ENCODE measurements at regions not wholly inside any gene's neighbourhood (a gene's known extent, or its start where the extent isn't known, plus 50 kb on each side); places are given as distances from the start of the nearest gene placed in this dataset.

DNA sequence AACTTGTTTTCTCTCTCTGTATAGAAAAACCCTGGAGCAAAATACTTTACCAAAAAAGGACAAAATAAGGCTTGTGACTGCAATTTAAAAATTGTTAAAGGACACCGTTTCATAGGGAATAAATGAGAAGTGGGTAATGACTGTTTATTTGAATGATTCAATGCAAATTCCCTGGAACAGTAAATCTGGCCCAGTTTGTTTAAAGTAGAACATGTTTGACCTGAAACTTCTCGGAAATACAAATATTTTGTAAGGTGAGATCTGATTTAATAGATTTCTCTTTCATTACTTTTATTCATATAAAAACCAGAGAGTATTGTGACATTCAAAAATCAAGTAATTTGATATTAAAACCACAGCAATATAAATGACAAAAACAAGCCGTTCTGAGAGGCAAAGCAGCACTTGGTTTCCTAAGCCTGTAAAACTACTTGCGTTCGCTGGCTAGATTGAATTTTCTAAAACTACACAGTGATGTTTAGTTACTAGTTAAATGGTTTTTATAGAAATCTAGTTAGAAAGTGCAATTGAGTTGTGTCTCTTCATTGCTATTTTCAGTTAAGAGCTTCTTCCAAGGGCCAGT lies 76.8 kb upstream of the PITRM1 start:
- Histone ChIP-seq H3K18ac (ENCODE audit: low read depth, low read length) (peak overlapping the region; percentile 95), H3K4me1 (ENCODE audit: control insufficient read depth, insufficient read depth, low read length) (peaks cover 4% of the 10 kb centered on the region), H3K79me1 (ENCODE audit: low read depth in 1 of 2, low read length in 2 of 2) (no peaks in the 10 kb centered on the region), H2AK5ac (ENCODE audit: low read depth, low read length) (0 out of 2 replicates have a peak overlapping the region, but pooled peaks have one; percentile 87), H2AK9ac (replicated peaks; ENCODE audit: low read depth, low read length, poor library complexity) (no peak overlapping the region), H3K9me1 (ENCODE audit: insufficient read depth, low read length) (peaks cover 5% of the 10 kb centered on the region), H2BK5ac (ENCODE audit: low read depth, low read length, poor library complexity, severe bottlenecking) (peak overlapping the region; percentile 81), H4K91ac (ENCODE audit: insufficient read depth, low read depth, low read length) (peak overlapping the region; percentile 67; the same call in 1 of the 2 replicates), H3K23ac (ENCODE audit: low read depth, low read length) (peak overlapping the region; percentile 39; the same call in 1 of the 2 replicates), H3K56ac (ENCODE audit: extremely low read depth, insufficient read depth, low read length) (peak overlapping the region; percentile 95), H3K9ac (ENCODE audit: low read depth, low read length) (peak overlapping the region; percentile 65), H2BK20ac (ENCODE audit: low read depth, low read length) (peak overlapping the region; percentile 93), H4K8ac (ENCODE audit: low read depth in 2 of 2, low read length in 2 of 2) (peak overlapping the region; percentile 47 to 60), H3K27me3 (ENCODE audit: control insufficient read depth, insufficient read depth, low read length) (no peaks in the 10 kb centered on the region), H3K4me3 (ENCODE audit: insufficient read depth, low read depth, low read length) (no peak overlapping the region), H3K36me3 (ENCODE audit: control insufficient read depth, insufficient read depth, low read length) (no peaks in the 10 kb centered on the region), H4K20me1 (ENCODE audit: insufficient read depth, low read length) (no peaks in the 10 kb centered on the region), H2BK120ac (ENCODE audit: low read depth, low read length) (peak overlapping the region; percentile 83), H3K14ac (replicated peaks; ENCODE audit: low read depth, low read length) (peak overlapping the region; percentile 72; the same call in 1 of the 2 replicates), H3K27ac (ENCODE audit: insufficient read depth, low read length) (peak overlapping the region; percentile 89; the same call in 1 of the 2 replicates), H3K9me3 (ENCODE audit: control insufficient read depth, insufficient read depth, low read length) (no peaks in the 10 kb centered on the region), H2AFZ (replicated peaks; ENCODE audit: low read length, poor library complexity) (no peak overlapping the region), H2BK15ac (ENCODE audit: low read depth, low read length) (peak overlapping the region; percentile 32; the same call in 2 of the 3 replicates), H3K4me2 (ENCODE audit: low read depth, low read length) (peak overlapping the region; percentile 67), H4K5ac (ENCODE audit: low read depth, low read length) (peak overlapping the region; percentile 89), H3K4ac (ENCODE audit: low read depth, low read length) (peak overlapping the region; percentile 82; the same call in 1 of the 2 replicates)
- in situ Hi-C loops (cut with MboI; ENCODE audit: low sequenced_read_pairs) (loop anchor here (10.0 kb wide), 1 partner anchor 1515 kb away; no protein-coding TSS in a partner anchor), intact Hi-C loops (cut with micrococcal nuclease) (loop anchor here (1.0 to 5.0 kb wide), 6 partner anchors 203 to 1408 kb away; no protein-coding TSS in a partner anchor), dilution Hi-C loops (cut with HindIII; ENCODE audit: low sequenced_read_pairs, unreplicated experiment) (no loop called here)
- ChIA-PET POLR2A (ENCODE audit: unreplicated experiment) (interaction anchor here (0.6 kb wide), 1 partner anchor 472 kb away, joined by 3 read pairs; no protein-coding TSS in a partner anchor), CTCF (no interaction called here)
- DNase-seq (no peak), ATAC-seq (ENCODE audit: low read depth) (peak; percentile 78)
- no TSS peak for BruUV-seq (replicated peaks)
- no peak for TF ChIP-seq RFX5 (IDR thresholded peaks at IDR 0.05; ENCODE audit: low read depth, low read length)
- no peak for TF ChIP-seq MAFK (IDR thresholded peaks at IDR 0.05; ENCODE audit: low read depth, low read length)
- no peak for TF ChIP-seq CEBPB (IDR thresholded peaks at IDR 0.05; ENCODE audit: low read depth, low read length)
- TF ChIP-seq, protein P1, sequence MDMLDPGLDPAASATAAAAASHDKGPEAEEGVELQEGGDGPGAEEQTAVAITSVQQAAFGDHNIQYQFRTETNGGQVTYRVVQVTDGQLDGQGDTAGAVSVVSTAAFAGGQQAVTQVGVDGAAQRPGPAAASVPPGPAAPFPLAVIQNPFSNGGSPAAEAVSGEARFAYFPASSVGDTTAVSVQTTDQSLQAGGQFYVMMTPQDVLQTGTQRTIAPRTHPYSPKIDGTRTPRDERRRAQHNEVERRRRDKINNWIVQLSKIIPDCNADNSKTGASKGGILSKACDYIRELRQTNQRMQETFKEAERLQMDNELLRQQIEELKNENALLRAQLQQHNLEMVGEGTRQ (IDR thresholded peaks at IDR 0.05; ENCODE audit: low read depth, low read length) = no peak
- TF ChIP-seq, protein P2, sequence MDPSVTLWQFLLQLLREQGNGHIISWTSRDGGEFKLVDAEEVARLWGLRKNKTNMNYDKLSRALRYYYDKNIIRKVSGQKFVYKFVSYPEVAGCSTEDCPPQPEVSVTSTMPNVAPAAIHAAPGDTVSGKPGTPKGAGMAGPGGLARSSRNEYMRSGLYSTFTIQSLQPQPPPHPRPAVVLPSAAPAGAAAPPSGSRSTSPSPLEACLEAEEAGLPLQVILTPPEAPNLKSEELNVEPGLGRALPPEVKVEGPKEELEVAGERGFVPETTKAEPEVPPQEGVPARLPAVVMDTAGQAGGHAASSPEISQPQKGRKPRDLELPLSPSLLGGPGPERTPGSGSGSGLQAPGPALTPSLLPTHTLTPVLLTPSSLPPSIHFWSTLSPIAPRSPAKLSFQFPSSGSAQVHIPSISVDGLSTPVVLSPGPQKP (IDR thresholded peaks at IDR 0.05; ENCODE audit: borderline replicate concordance, low read depth, low read length) = no peak
- TF ChIP-seq CHD1 (IDR thresholded peaks at IDR 0.05; ENCODE audit: low read depth, low read length) = no peak
- no peak for TF ChIP-seq POLR2A (IDR thresholded peaks at IDR 0.05; ENCODE audit: low read depth, low read length)
- no peak for TF ChIP-seq BHLHE40 (IDR thresholded peaks at IDR 0.05; ENCODE audit: low read depth, low read length)
- no peak for TF ChIP-seq FOS (IDR thresholded peaks at IDR 0.05; ENCODE audit: low read depth, low read length)
- no peak for TF ChIP-seq RCOR1 (IDR thresholded peaks at IDR 0.05; ENCODE audit: insufficient replicate concordance, low read length)
- no peak for TF ChIP-seq MXI1 (IDR thresholded peaks at IDR 0.05; ENCODE audit: borderline replicate concordance, low read depth, low read length)
- no peak for TF ChIP-seq NFE2L2 (IDR thresholded peaks at IDR 0.05; ENCODE audit: low read depth, low read length)
- WGBS, 2 experiments (ENCODE audit: extremely low coverage in 2 of 2, insufficient read length in 1 of 2) = 0% methylated on average over 1 of the region's 5 CpGs; no CpG with 5 or more reads in 1 of the 2 experiments
